GM12878 (cell line): ENCODE measurements at regions not wholly inside any gene's neighbourhood (a gene's known extent, or its start where the extent isn't known, plus 50 kb on each side); places are given as distances from the start of the nearest gene placed in this dataset.

Experiments used
- ATAC-seq: fragments of 200-7000 bp; cut with Tn5 transposase; 3 replicates; pipeline ENCODE4 v1.9.1; 2020; ENCODE audit warnings: mild to moderate bottlenecking, moderate library complexity
- BruUV-seq: library from RNA; stranded (reverse); fragments of 400-500 nt; replicated peaks from 2 replicates; lab custom pipeline; 2021; lab: Mats Ljungman, UMichigan
- CTCF ChIA-PET: fragments of 300-600 bp; sonication (Branson Sonifier 250); formaldehyde crosslinking; extraction: SDS; loops from one replicate; lab custom pipeline; 2021; ENCODE audit warnings: inconsistent platforms; lab: Yijun Ruan, JAX
- POLR2A ChIA-PET: fragments of 350-600 bp; formaldehyde crosslinking; extraction: SDS; loops from one replicate; lab custom pipeline; 2021; ENCODE audit warnings: inconsistent platforms; lab: Charles Lee
- RAD21 ChIA-PET: fragments of 300-600 bp; sonication (Branson Sonifier 250); formaldehyde crosslinking; loops from one replicate; lab custom pipeline; 2023; ENCODE audit warnings: antibody characterized with exemption; ENCODE audit not compliant: unreplicated experiment; lab: Charles Lee
- SMC1A ChIA-PET: fragments of 300-600 bp; sonication (Branson Sonifier 250); formaldehyde crosslinking; loops from one replicate; lab custom pipeline; 2023; ENCODE audit not compliant: unreplicated experiment, uncharacterized antibody; lab: Charles Lee
- DNase-seq: peaks from one replicate; pipeline ENCODE4 v3.0.0-alpha.2; 2011; ENCODE audit warnings: low read depth, low spot score
- FAIRE-seq: peaks from 3 replicates; lab custom pipeline; 2011; peaks lifted over from hg19 to GRCh38; lab: Jason Lieb, UNC
- H2AFZ ChIP-seq: 2 replicates; pipeline ENCODE4 v1.6.0; 2011; ENCODE audit warnings: low read depth, low read length, control low read depth; ENCODE audit not compliant: control insufficient read depth
- H3K27ac ChIP-seq: 2 replicates; pipeline ENCODE4 v1.5.1; 2011; ENCODE audit warnings: control low read depth; ENCODE audit not compliant: control insufficient read depth, insufficient read depth
- H3K27me3 ChIP-seq, 2 experiments: replicated peaks in 1 of 2; 2 replicates each; pipeline versions ENCODE4 v1.6.0 to v1.6.1; 2011; ENCODE audit warnings: low read length in 1 of 2; ENCODE audit not compliant: control insufficient read depth in 2 of 2, insufficient read depth in 2 of 2
- H3K36me3 ChIP-seq, 2 experiments: 2 replicates each; pipeline ENCODE4 v1.5.1; 2011; ENCODE audit warnings: low read length in 1 of 2; ENCODE audit not compliant: control insufficient read depth in 2 of 2, insufficient read depth in 2 of 2
- H3K4me1 ChIP-seq: 2 replicates; pipeline ENCODE4 v1.6.1; 2011; ENCODE audit warnings: mild to moderate bottlenecking, low read length, moderate library complexity, mixed read lengths; ENCODE audit not compliant: control insufficient read depth, insufficient read depth
- H3K4me2 ChIP-seq: 2 replicates; pipeline ENCODE4 v1.6.0; 2011; ENCODE audit warnings: control low read depth; ENCODE audit not compliant: control insufficient read depth, insufficient read depth
- H3K4me3 ChIP-seq: fragments of 200-600 bp; sonication (generic); 2 replicates; pipeline ENCODE4 v1.5.1; 2016
- H3K79me2 ChIP-seq: 2 replicates; pipeline ENCODE4 v1.6.0; 2011; ENCODE audit warnings: low read length; ENCODE audit not compliant: control insufficient read depth, insufficient read depth
- H3K9ac ChIP-seq: 2 replicates; pipeline ENCODE4 v1.8.0; 2011; ENCODE audit warnings: low read length, control low read depth, mixed read lengths; ENCODE audit not compliant: control insufficient read depth, insufficient read depth
- H3K9me3 ChIP-seq: replicated peaks from 3 replicates; pipeline ENCODE4 v1.5.1; 2011; ENCODE audit warnings: mild to moderate bottlenecking, low read length; ENCODE audit not compliant: control insufficient read depth, insufficient read depth
- H4K20me1 ChIP-seq: 2 replicates; pipeline ENCODE4 v1.6.0; 2011; ENCODE audit not compliant: control insufficient read depth, insufficient read depth
- ATF3 ChIP-seq: IDR thresholded peaks from 2 replicates; pipeline ENCODE4 v1.6.1; 2011; ENCODE audit warnings: low read depth, mild to moderate bottlenecking, low read length, moderate library complexity, borderline replicate concordance; ENCODE audit errors: extremely low read depth
- CREB1 ChIP-seq: IDR thresholded peaks from 2 replicates; pipeline ENCODE4 v1.6.1; 2012; ENCODE audit warnings: low read depth, mild to moderate bottlenecking, inconsistent platforms
- ELK1 ChIP-seq: IDR thresholded peaks from 2 replicates; pipeline ENCODE4 v1.6.1; 2012; ENCODE audit warnings: low read depth, low read length, improper control_type of control experiment
- ZBTB11 ChIP-seq: fragments of 450-650 bp; formaldehyde crosslinking; IDR thresholded peaks from 2 replicates; pipeline ENCODE4 v1.5.0; 2022; ENCODE audit warnings: mild to moderate bottlenecking, missing genetic modification characterization
- WGBS: methylation state at CpG from one replicate; pipeline ENCODE4 v1.1.6; 2016; ENCODE audit warnings: low lambda C conversion rate; ENCODE audit not compliant: insufficient replicate concordance, insufficient coverage; ENCODE audit errors: missing lambda C conversion rate; 5-methylcytosine and 5-hydroxymethylcytosine counted together
- in situ Hi-C: fragments of 300-500 bp; cut with MboI; formaldehyde crosslinking; loops from 9 replicates; pipeline ENCODE4 v1.14.3; 2018; ENCODE audit warnings: mixed read lengths
- intact Hi-C: fragments of 100-400 bp; cut with micrococcal nuclease; formaldehyde crosslinking; loops from one replicate; pipeline ENCODE4 v1.14.2; 2022; ENCODE audit not compliant: unreplicated experiment

- CTCF ChIA-PET: no interaction called here
Observed at GRCh38 chr5:56715986-56716385, 99.4 kb upstream of the MAP3K1 start.

More at GRCh38 chr5:56715986-56716385, 99.4 kb upstream of the MAP3K1 start:
- ChIA-PET SMC1A (interaction anchor here (1.0 to 1.9 kb wide), 2 partner anchors 45 to 110 kb away, joined by 3 to 4 read pairs; no protein-coding TSS in a partner anchor), RAD21 (interaction anchor here (0.9 kb wide), 1 partner anchor 97 kb away, joined by 3 read pairs; no protein-coding TSS in a partner anchor), POLR2A (no interaction called here)
- no peaks in the 10 kb centered on the region for H3K4me1 ChIP-seq
- BruUV-seq: no TSS peak
- TF ChIP-seq ELK1 (no peak), CREB1 (no peak), ZBTB11 (CRISPR knock-in tag) (no peak), ATF3 (no peak)
- H3K27me3 ChIP-seq: peaks cover 0 to 17% of the 10 kb centered on the region in 2 experiments
- ATAC-seq (no peak), FAIRE-seq (no peak), DNase-seq (no peak)
- H3K27ac ChIP-seq: no peak overlapping the region
- no peak overlapping the region for H3K4me3 ChIP-seq
- H3K4me2 ChIP-seq: no peak overlapping the region
- intact Hi-C loops (no loop called here), in situ Hi-C loops (no loop called here)
- no peaks in the 10 kb centered on the region for H4K20me1 ChIP-seq
- H3K9me3 ChIP-seq: no peaks in the 10 kb centered on the region
- 63% methylated on average over 3 of the region's 3 CpGs for WGBS
- no peak overlapping the region for H2AFZ ChIP-seq
- H3K79me2 ChIP-seq: no peaks in the 10 kb centered on the region
- H3K9ac ChIP-seq: no peak overlapping the region
- H3K36me3 ChIP-seq: no peaks in the 10 kb centered on the region
